Ishikawa (cell line): ENCODE measurements at regions not wholly inside any gene's neighbourhood (a gene's known extent, or its start where the extent isn't known, plus 50 kb on each side); places are given as distances from the start of the nearest gene placed in this dataset.

ENCODE experiments used
- CEBPB ChIP-seq: IDR thresholded peaks from 2 replicates; pipeline ENCODE4 v1.6.1; 2012
- CREB1 ChIP-seq: IDR thresholded peaks from 2 replicates; pipeline ENCODE4 v1.6.1; 2012; ENCODE audit warnings: low read depth
- EGR1 ChIP-seq: IDR thresholded peaks from 2 replicates; pipeline ENCODE4 v1.6.1; 2012
- EP300 ChIP-seq: IDR thresholded peaks from 2 replicates; pipeline ENCODE4 v1.6.1; 2012; ENCODE audit warnings: borderline replicate concordance
- FOXM1 ChIP-seq: IDR thresholded peaks from 2 replicates; pipeline ENCODE4 v1.6.1; 2012; ENCODE audit warnings: low read depth, borderline replicate concordance
- MAX ChIP-seq: IDR thresholded peaks from 2 replicates; pipeline ENCODE4 v1.6.1; 2012
- NFIC ChIP-seq: IDR thresholded peaks from 2 replicates; pipeline ENCODE4 v1.6.1; 2012
- RAD21 ChIP-seq: IDR thresholded peaks from 2 replicates; pipeline ENCODE4 v1.6.1; 2012; ENCODE audit warnings: low read depth
- REST ChIP-seq: IDR thresholded peaks from 2 replicates; pipeline ENCODE4 v1.6.1; 2012; ENCODE audit warnings: low read depth, mild to moderate bottlenecking
- TAF1 ChIP-seq: IDR thresholded peaks from 2 replicates; pipeline ENCODE4 v1.6.1; 2012; ENCODE audit warnings: low read depth, mild to moderate bottlenecking
- TCF12 ChIP-seq: IDR thresholded peaks from 2 replicates; pipeline ENCODE4 v1.6.1; 2012; ENCODE audit warnings: low read depth
- TEAD4 ChIP-seq: IDR thresholded peaks from 2 replicates; pipeline ENCODE4 v1.6.1; 2012
- YY1 ChIP-seq: IDR thresholded peaks from 2 replicates; pipeline ENCODE4 v1.6.1; 2012; ENCODE audit warnings: low read depth
- ZBTB7A ChIP-seq: IDR thresholded peaks from 2 replicates; pipeline ENCODE4 v1.6.1; 2012; ENCODE audit warnings: low read depth
- TF ChIP-seq, protein P1 (sequence below): IDR thresholded peaks from 2 replicates; pipeline ENCODE4 v1.6.1; 2012

DNA sequence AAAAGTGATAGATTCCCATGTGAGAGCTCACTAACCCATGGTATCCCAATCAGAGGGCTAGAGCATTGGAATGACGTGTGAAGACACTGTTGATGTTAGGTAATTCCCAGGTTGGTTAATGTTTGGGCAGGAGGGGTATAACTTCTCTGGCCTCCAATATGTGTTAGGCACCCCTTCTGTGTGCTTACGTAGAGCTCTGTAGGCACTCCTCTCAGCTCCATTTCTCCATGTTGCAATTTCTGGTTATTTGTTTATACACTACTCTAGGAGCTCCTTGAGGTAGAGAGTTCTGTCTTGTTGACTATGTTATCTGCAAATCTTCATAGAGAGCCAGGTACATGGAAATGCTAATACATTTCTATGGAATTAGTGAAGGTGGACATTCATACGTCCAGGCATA, 153.5 kb downstream of the RPIA start:
- TF ChIP-seq, protein P1, sequence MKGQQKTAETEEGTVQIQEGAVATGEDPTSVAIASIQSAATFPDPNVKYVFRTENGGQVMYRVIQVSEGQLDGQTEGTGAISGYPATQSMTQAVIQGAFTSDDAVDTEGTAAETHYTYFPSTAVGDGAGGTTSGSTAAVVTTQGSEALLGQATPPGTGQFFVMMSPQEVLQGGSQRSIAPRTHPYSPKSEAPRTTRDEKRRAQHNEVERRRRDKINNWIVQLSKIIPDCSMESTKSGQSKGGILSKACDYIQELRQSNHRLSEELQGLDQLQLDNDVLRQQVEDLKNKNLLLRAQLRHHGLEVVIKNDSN: no peak
- no peak for TF ChIP-seq TAF1
- TF ChIP-seq ZBTB7A: no peak
- no peak for TF ChIP-seq TEAD4
- no peak for TF ChIP-seq TCF12
- TF ChIP-seq NFIC: no peak
- TF ChIP-seq CREB1: no peak
- no peak for TF ChIP-seq FOXM1
- TF ChIP-seq YY1: no peak
- TF ChIP-seq MAX: no peak
- no peak for TF ChIP-seq EP300
- no peak for TF ChIP-seq REST
- no peak for TF ChIP-seq CEBPB
- TF ChIP-seq EGR1: no peak
- TF ChIP-seq RAD21: no peak

DNA sequence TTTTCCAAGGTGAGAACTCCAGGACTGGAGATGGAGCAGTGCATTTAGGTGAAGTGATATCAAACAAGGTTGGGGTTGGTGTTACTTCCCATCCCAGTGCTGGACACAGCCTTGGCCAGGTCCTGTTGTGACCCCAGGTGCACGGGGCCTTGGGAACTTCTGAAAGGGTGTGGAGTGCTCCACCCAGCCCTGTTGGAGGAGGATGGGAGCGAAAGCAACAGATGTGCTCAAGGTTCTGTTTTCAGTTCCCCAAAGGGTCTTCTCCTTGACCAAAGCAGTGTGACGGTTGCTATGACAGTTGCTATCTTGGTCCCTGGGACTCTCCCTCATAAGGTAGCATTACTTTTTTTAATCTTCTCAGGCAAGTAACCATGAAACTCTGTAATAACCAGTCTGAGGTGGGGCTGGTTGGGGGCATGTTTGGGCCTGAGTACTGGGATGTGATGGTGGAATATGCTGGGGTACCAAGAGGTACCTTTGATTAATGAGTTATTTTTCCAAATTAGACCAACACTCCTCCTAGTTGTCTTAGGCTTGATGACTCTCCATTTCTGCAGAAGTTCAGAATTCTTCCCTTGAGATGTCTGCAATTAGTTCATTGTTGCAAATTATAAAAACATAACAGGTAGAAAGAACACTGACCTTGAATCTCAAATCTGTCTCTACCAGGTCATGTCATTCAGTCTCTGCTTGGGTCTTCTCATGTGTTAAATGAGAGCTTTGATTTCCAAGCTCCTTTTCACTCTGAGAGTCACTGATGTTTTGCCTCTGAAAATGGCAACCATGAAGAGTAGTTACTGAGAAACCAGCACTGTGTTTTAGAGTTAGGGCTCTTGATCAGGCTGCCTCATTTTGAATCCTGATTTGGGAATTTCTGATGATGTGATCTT, 154.5 kb downstream of the RPIA start:
- no peak for TF ChIP-seq ZBTB7A
- no peak for TF ChIP-seq NFIC
- TF ChIP-seq CREB1: no peak

DNA sequence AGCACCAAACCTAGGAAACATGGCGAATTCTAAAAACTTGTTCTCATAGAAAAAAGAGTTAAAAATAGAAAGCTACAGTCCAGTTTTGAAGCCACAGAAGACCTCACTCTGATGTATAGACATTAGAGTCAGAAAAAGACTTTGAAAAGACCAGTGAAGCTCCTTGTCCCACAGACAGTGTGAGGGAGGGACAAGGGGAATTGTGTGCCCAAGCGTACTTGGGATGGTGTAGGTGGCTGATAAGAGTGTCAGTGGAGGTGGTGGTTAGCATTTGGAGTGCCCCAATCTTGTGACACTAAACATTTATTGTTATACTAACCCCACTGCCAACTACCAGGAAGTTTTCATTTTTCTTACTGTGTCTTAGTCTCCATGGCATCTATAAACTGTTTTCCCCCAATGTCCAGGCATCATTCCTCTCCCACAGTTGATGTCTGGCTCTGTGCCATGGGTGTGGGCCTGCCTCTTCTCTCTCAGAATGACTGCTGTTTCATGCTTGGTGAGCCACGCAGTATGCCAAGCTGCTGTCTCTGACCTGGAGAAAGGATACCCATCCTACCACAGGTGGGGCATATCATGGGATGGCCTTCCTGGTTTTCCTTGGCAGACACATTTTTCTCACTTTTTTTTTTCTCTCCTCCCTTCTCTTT, 161.4 kb downstream of the RPIA start:
- TF ChIP-seq, protein P1: no peak
- no peak for TF ChIP-seq TEAD4
- TF ChIP-seq RAD21: no peak
- TF ChIP-seq CREB1: no peak
- no peak for TF ChIP-seq YY1
- no peak for TF ChIP-seq EP300
- no peak for TF ChIP-seq TAF1
- TF ChIP-seq NFIC: no peak
- TF ChIP-seq TCF12: no peak
- TF ChIP-seq REST: no peak
- TF ChIP-seq FOXM1: no peak
- TF ChIP-seq EGR1: no peak
- TF ChIP-seq CEBPB: no peak
- TF ChIP-seq MAX: no peak
- TF ChIP-seq ZBTB7A: no peak

GRCh38 chr2:88853403-88853790, 161.9 kb downstream of the RPIA start:
- TF ChIP-seq, protein P1: no peak
- TF ChIP-seq TAF1 (no peak), ZBTB7A (no peak), EP300 (no peak), EGR1 (no peak), NFIC (no peak), CEBPB (no peak), YY1 (no peak), CREB1 (no peak), FOXM1 (no peak)

DNA sequence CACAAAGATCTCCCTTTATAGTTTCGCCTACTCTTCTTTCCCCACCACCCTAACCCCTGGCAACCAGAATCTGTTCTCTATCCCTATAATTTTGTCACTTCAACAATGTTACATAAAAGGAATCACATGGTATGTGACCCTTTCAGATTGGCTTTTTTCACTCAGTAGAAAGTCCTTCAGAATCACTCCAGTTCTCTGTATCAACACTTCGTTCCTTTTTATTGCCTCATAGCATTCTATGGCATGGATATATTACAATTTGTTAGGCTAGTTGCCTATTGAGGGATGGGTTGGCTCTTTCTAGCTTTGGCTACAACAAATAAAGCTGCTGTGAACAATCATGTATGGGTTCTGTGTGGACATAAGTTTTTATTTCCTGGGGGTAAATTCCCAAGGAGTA, 163.1 kb downstream of the RPIA start:
- TF ChIP-seq FOXM1: no peak
- no peak for TF ChIP-seq CEBPB
- TF ChIP-seq ZBTB7A: no peak
- TF ChIP-seq, protein P1: no peak
- TF ChIP-seq NFIC: no peak
- no peak for TF ChIP-seq RAD21
- TF ChIP-seq YY1: no peak
- TF ChIP-seq EP300: no peak
- TF ChIP-seq TEAD4: no peak
- no peak for TF ChIP-seq TCF12
- no peak for TF ChIP-seq MAX
- TF ChIP-seq REST: no peak
- no peak for TF ChIP-seq CREB1
- no peak for TF ChIP-seq EGR1
- no peak for TF ChIP-seq TAF1
